Activated naive CD8-positive, alpha-beta T cell treated with anti-CD3 and anti-CD28 coated beads, Interleukin-2, amount 50 U/mL, for 24 hours (primary cell): ENCODE measurements at regions not wholly inside any gene's neighbourhood (a gene's known extent, or its start where the extent isn't known, plus 50 kb on each side); places are given as distances from the start of the nearest gene placed in this dataset.

Experiments
- ATAC-seq: fragments of 150-1000 bp; cut with Tn5 transposase; one replicate; pipeline ENCODE4 v1.10.0; 2021
- DNase-seq: peaks from one replicate; pipeline ENCODE4 v3.0.0; 2021
- H3K27ac Mint-ChIP-seq: one replicate; pipeline ENCODE4 v1.8.0; 2021; ENCODE audit warnings: mild to moderate bottlenecking, mixed read lengths
- H3K27me3 Mint-ChIP-seq: one replicate; pipeline ENCODE4 v1.8.0; 2021; ENCODE audit warnings: mixed read lengths
- H3K36me3 Mint-ChIP-seq: one replicate; pipeline ENCODE4 v1.8.0; 2021; ENCODE audit warnings: low read depth, mixed read lengths
- H3K4me1 Mint-ChIP-seq: one replicate; pipeline ENCODE4 v1.8.0; 2021; ENCODE audit warnings: mixed read lengths
- H3K4me3 Mint-ChIP-seq: one replicate; pipeline ENCODE4 v1.8.0; 2021; ENCODE audit warnings: mild to moderate bottlenecking, moderate library complexity, mixed read lengths
- H3K9me3 Mint-ChIP-seq: one replicate; pipeline ENCODE4 v1.8.0; 2021; ENCODE audit warnings: mixed read lengths

DNA sequence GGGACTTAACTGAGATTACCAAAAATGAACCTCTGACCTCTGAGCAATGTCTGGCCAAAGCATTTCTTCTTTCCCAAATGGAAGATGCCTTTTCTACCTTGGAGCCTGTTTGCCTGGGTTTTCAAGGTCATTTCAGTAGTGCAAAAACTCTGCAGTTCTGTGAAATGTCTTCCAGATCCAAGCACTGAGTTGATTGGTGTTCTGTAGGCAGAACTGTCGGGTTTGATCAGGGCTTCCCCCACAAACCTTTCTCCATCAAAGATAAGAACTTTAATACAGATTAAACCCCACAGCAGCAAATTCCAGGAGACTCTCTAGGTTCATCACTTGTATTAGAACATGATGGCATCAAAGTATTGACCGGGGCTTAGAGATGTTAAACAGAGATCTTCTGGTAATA lies 192.7 kb upstream of the TOPAZ1 start:
- Mint-ChIP-seq H3K27me3 (peaks cover 3% of the 10 kb centered on the region), H3K27ac (no peak overlapping the region), H3K4me1 (peaks cover 21% of the 10 kb centered on the region), H3K4me3 (no peak overlapping the region), H3K9me3 (no peaks in the 10 kb centered on the region), H3K36me3 (no peaks in the 10 kb centered on the region)
- no peak for DNase-seq
- no peak for ATAC-seq

DNA sequence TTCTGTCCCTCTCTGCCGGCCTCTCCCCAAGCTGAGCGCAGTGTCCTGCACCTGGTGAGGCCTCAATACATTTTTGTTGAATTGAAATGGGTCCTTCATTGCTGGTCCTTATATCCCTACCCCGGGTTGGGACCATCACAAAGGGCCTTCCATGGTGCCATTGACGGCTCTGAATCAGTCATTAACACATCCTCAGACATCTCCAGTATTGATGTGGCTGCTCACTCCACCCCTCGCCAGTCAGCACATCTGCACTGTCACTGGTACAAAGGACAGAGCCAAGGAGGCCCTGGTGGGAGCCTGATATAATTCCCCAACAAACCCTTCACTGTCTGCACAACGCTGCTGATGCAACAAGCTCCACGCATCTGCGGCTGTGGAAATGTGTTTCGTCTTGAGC lies 191.6 kb upstream of the TOPAZ1 start:
- H3K36me3 Mint-ChIP-seq: no peaks in the 10 kb centered on the region
- no peaks in the 10 kb centered on the region for H3K9me3 Mint-ChIP-seq
- DNase-seq (no peak), ATAC-seq (no peak)
- H3K4me1 Mint-ChIP-seq: peaks cover 19% of the 10 kb centered on the region
- H3K4me3 Mint-ChIP-seq: no peak overlapping the region
- H3K27ac Mint-ChIP-seq: no peak overlapping the region
- H3K27me3 Mint-ChIP-seq: peaks cover 3% of the 10 kb centered on the region

DNA sequence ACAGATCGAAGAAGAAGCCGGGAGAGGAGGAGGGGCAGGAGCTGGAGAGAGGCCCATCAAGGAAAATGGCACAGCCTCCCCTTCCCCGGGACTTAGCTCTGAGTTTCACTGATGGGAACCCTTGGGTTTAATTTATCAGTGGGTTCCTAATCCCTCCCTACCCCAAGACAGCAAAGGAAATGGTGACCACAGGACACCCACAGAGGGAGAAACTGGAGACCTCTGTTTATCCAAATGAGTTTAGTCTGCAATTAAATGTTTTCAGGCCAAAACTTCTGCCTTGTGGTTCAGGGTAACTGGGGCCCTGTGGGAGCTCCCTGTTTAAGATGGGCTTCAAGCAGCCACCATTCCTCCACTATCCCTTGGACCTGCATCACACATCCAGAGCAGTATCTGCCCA lies 190.8 kb upstream of the TOPAZ1 start:
- Mint-ChIP-seq H3K27ac (no peak overlapping the region), H3K9me3 (no peaks in the 10 kb centered on the region), H3K4me3 (no peak overlapping the region), H3K27me3 (peaks cover 3% of the 10 kb centered on the region), H3K36me3 (no peaks in the 10 kb centered on the region), H3K4me1 (peaks cover 12% of the 10 kb centered on the region)
- DNase-seq: no peak
- ATAC-seq: no peak

DNA sequence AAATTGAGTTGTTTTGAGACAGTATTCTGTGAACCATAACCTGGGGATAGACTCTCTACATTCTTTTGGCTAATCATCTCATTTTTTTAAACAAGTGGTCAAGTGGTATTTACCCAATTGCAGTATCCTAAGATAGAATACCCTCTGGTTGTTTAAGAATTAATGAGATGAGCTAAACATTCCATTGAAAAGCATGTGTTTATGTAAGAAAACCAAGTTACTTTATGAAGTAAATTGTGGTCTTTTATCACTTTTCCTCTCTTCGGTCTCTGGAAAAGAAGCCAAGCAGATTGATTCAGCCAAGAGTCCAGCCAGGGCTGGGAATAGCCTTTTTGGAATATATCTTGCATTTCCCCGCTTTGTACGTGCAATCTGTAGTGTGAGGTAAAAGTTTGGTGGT lies 185.7 kb upstream of the TOPAZ1 start:
- Mint-ChIP-seq H3K27ac (no peak overlapping the region), H3K4me3 (no peak overlapping the region), H3K9me3 (no peaks in the 10 kb centered on the region), H3K36me3 (no peaks in the 10 kb centered on the region), H3K27me3 (peaks cover 8% of the 10 kb centered on the region), H3K4me1 (peaks cover 33% of the 10 kb centered on the region)
- DNase-seq: no peak
- ATAC-seq: no peak

DNA sequence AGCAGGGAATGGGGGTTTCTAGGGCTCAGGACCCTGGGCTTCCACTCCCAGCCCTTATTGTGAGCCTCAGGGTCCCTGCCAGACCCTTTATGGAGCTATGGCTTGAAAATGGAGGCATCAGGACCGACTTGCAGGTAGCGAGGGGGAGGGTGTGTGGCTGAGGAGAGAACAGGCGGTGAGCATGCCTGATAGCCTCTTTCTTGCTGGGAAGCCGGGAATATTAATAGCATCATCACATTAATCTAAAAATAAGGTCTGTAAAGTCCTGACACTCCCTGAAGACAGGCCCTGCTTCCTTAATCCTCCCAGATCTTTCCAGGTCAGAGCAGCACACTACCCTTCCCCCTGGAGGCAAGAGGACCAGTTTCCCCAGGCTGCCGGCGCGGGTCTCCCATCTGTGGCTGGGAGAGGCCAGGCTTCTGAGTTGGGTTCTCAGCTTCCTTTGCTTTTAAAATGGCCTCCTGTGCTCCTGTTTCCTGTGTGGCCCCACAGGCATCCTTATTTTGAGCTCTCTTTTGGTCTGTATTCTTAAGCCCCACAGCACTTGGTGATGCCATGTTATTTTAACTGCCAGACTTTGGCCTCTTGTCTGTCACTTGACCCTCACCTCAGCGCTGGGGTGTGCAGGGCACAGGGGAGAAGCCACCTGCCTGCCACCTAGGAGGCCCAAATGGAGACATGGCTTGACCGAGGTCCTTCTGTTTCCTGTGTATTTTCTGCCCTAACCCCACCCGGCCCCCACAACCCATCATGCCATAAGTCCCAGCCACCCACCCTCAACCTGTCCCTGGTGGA lies 185.0 kb upstream of the TOPAZ1 start:
- peaks cover 8% of the 10 kb centered on the region for H3K27me3 Mint-ChIP-seq
- H3K9me3 Mint-ChIP-seq: no peaks in the 10 kb centered on the region
- no peaks in the 10 kb centered on the region for H3K36me3 Mint-ChIP-seq
- H3K27ac Mint-ChIP-seq: no peak overlapping the region
- ATAC-seq (no peak), DNase-seq (no peak)
- H3K4me3 Mint-ChIP-seq: no peak overlapping the region
- peaks cover 37% of the 10 kb centered on the region for H3K4me1 Mint-ChIP-seq

GRCh38 chr3:44058022-44058867 lies 183.4 kb upstream of the TOPAZ1 start:
- Mint-ChIP-seq H3K27ac (no peak overlapping the region), H3K4me3 (peak overlapping the region; percentile 7), H3K36me3 (no peaks in the 10 kb centered on the region), H3K9me3 (no peaks in the 10 kb centered on the region), H3K4me1 (peaks cover 38% of the 10 kb centered on the region), H3K27me3 (peaks cover 10% of the 10 kb centered on the region)
- peak; percentile 85 for ATAC-seq
- peak; percentile 32 for DNase-seq

GRCh38 chr3:44058868-44059203 lies 182.8 kb upstream of the TOPAZ1 start:
- H3K27me3 Mint-ChIP-seq: peaks cover 12% of the 10 kb centered on the region
- no peak overlapping the region for H3K4me3 Mint-ChIP-seq
- DNase-seq (no peak), ATAC-seq (peak; percentile 11)
- no peak overlapping the region for H3K27ac Mint-ChIP-seq
- no peaks in the 10 kb centered on the region for H3K9me3 Mint-ChIP-seq
- peaks cover 38% of the 10 kb centered on the region for H3K4me1 Mint-ChIP-seq
- no peaks in the 10 kb centered on the region for H3K36me3 Mint-ChIP-seq

DNA sequence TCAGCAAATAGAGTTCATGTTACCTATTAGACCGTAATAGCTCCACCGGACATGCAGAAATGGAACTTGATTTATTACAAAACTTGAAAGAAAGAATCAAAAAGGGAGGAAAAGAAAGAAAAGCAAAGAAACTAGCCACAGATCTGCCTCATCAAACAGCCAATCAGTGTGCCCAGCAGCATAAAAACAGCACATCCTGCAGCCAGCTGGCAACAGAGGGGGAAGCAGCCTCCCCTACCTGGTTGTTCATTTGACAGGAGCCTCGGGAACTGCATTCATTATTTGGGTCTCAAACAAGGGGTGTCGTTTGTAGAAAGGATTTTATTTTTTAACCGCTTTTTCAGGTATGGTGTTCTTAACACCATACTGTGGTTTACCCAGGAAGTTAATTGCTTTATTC lies 181.5 kb upstream of the TOPAZ1 start:
- H3K36me3 Mint-ChIP-seq: no peaks in the 10 kb centered on the region
- no peak for DNase-seq
- no peak for ATAC-seq

GRCh38 chr3:44061268-44061667 lies 180.4 kb upstream of the TOPAZ1 start:
- no peaks in the 10 kb centered on the region for H3K36me3 Mint-ChIP-seq
- H3K27me3 Mint-ChIP-seq: peaks cover 10% of the 10 kb centered on the region
- ATAC-seq (no peak), DNase-seq (no peak)
- no peak overlapping the region for H3K4me3 Mint-ChIP-seq
- no peak overlapping the region for H3K27ac Mint-ChIP-seq
- no peaks in the 10 kb centered on the region for H3K9me3 Mint-ChIP-seq
- H3K4me1 Mint-ChIP-seq: peaks cover 38% of the 10 kb centered on the region

More for the DNA sequence above, 181.5 kb upstream of the TOPAZ1 start:
- no peak overlapping the region for H3K27ac Mint-ChIP-seq
- no peak overlapping the region for H3K4me3 Mint-ChIP-seq
- no peaks in the 10 kb centered on the region for H3K9me3 Mint-ChIP-seq
- H3K27me3 Mint-ChIP-seq: peaks cover 12% of the 10 kb centered on the region
- peaks cover 38% of the 10 kb centered on the region for H3K4me1 Mint-ChIP-seq

- no peak for ATAC-seq
- Mint-ChIP-seq H3K4me1 (peaks cover 38% of the 10 kb centered on the region), H3K9me3 (no peaks in the 10 kb centered on the region), H3K36me3 (no peaks in the 10 kb centered on the region), H3K27ac (no peak overlapping the region), H3K27me3 (peaks cover 9% of the 10 kb centered on the region), H3K4me3 (no peak overlapping the region)
- no peak for DNase-seq
These were observed 179.7 kb upstream of the TOPAZ1 start for GRCh38 chr3:44061961-44062360.

DNA sequence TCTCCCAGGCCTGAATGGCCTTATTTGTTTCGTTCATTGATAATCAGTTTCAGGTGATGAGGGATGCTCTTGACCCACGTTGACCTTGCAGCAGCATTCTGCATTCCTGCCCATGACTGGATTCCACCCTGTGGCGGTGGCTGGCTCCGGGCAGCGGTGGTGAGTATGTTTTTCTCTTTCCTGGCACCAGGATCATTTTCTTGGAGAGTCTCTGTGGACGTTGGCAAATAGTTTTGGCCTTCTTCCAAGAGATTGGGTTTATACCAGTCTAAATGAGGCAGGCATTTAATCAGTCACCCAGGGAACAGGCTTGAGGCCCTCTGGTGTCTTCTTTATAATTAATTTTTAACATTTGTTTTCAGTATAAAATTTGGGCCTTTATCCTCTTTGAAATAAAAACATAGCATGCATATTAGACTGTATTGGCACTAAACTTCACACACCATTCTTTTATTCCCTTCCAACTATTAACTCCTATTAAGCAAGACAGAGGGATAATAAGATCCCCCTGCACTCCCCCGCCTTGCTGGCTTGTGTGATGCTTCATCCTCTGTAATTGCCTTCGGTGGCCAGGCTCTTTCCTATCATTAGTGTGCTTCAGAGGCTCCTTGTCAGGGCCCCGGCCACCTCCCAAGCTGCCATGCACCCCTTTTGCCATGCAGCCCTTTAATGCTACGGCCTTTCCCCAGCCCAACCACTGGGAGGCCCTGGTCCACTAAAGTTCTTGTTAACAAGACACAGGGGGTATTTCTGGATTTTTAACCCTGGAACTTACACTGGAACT lies 176.2 kb upstream of the TOPAZ1 start:
- no peaks in the 10 kb centered on the region for H3K36me3 Mint-ChIP-seq

DNA sequence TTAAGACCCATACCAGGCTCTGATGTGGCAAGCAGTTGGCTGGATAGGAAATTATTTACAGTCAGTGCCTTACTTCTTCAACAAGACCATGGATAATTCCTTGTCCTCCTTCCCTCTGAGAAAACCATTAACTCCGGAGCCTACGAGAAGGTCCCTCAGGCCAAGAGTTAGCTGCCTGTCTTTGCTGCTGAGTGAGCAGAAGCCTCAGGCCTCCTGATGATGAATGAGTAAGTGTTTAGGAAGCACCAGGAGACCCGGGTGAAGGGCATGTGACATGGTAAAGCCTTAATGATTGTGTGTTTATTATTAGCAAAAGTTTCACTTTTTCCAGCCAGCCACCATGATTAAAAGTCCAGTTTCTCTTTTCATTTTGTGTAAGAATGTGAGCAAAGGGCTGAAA lies 174.9 kb upstream of the TOPAZ1 start:
- H3K4me1 Mint-ChIP-seq: no peaks in the 10 kb centered on the region
- ATAC-seq (no peak), DNase-seq (no peak)
- H3K27ac Mint-ChIP-seq: no peak overlapping the region
- no peaks in the 10 kb centered on the region for H3K36me3 Mint-ChIP-seq
- H3K9me3 Mint-ChIP-seq: no peaks in the 10 kb centered on the region
- H3K4me3 Mint-ChIP-seq: no peak overlapping the region
- peaks cover 13% of the 10 kb centered on the region for H3K27me3 Mint-ChIP-seq

More for the DNA sequence above, 176.2 kb upstream of the TOPAZ1 start:
- Mint-ChIP-seq H3K27me3 (peaks cover 13% of the 10 kb centered on the region), H3K9me3 (no peaks in the 10 kb centered on the region), H3K4me1 (peaks cover 9% of the 10 kb centered on the region), H3K27ac (no peak overlapping the region), H3K4me3 (no peak overlapping the region)
- ATAC-seq (no peak), DNase-seq (no peak)

DNA sequence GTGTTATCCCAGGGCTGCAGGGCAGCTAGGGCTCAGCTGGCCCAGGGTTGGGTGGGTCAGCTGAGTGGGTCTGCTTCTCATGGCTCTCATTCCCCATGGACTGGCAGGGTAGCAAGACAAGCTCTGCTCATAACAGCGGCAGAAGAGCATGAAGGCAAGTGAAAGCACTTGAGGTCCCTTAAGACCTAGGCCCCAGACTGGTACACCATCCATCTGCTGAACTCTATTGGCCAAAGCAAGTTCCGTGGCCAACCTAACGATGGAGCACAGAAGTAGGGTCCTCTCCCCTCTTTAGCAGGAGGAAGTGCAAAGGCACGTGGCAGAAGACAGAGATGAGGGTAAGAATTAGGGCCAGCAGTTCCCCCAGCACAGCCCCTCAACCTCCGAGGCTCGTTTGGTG lies 174.3 kb upstream of the TOPAZ1 start:
- peaks cover 13% of the 10 kb centered on the region for H3K27me3 Mint-ChIP-seq
- H3K27ac Mint-ChIP-seq: no peak overlapping the region
- no peak for ATAC-seq
- H3K36me3 Mint-ChIP-seq: no peaks in the 10 kb centered on the region
- DNase-seq: no peak
- no peaks in the 10 kb centered on the region for H3K9me3 Mint-ChIP-seq
- no peaks in the 10 kb centered on the region for H3K4me1 Mint-ChIP-seq
- H3K4me3 Mint-ChIP-seq: no peak overlapping the region

DNA sequence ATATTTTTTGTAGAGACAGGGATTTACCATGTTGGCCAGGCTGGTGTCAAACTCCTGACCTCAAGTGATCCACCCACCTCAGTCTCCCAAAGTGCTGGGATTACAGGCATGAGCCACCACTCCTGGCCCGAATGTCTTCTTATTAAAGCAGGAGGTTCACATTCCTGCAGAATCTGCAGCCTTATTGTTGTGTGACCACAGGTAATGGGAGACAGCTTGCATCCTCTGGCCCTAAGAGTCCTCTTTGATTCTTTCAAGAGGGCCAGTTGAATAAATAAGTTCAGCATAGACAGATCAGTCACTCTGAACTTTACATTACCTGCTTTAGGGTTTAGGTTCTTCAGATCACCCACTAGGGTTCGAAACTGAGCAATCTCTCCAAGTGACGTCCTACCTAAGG lies 172.9 kb upstream of the TOPAZ1 start:
- ATAC-seq: no peak
- H3K27me3 Mint-ChIP-seq: peaks cover 8% of the 10 kb centered on the region
- H3K4me3 Mint-ChIP-seq: no peak overlapping the region
- no peaks in the 10 kb centered on the region for H3K36me3 Mint-ChIP-seq
- H3K9me3 Mint-ChIP-seq: no peaks in the 10 kb centered on the region
- no peaks in the 10 kb centered on the region for H3K4me1 Mint-ChIP-seq
- H3K27ac Mint-ChIP-seq: no peak overlapping the region
- DNase-seq: no peak

GRCh38 chr3:44069276-44069675 lies 172.4 kb upstream of the TOPAZ1 start:
- no peaks in the 10 kb centered on the region for H3K9me3 Mint-ChIP-seq
- no peak for ATAC-seq
- no peaks in the 10 kb centered on the region for H3K4me1 Mint-ChIP-seq
- H3K27me3 Mint-ChIP-seq: peaks cover 8% of the 10 kb centered on the region
- no peak overlapping the region for H3K27ac Mint-ChIP-seq
- H3K4me3 Mint-ChIP-seq: no peak overlapping the region
- no peaks in the 10 kb centered on the region for H3K36me3 Mint-ChIP-seq
- DNase-seq: no peak
